GM10266 (cell line): ENCODE measurements at regions not wholly inside any gene's neighbourhood (a gene's known extent, or its start where the extent isn't known, plus 50 kb on each side); places are given as distances from the start of the nearest gene placed in this dataset.
"Not testable (repeated sequence)": the region's sequence is repeated elsewhere in the genome, so short reads cannot be mapped to it uniquely, and the experiment has no call there.

Experiments used
- DNase-seq: peaks from one replicate; pipeline ENCODE4 v3.0.0; 2012; ENCODE audit errors: extremely low spot score
- CTCF ChIP-seq: IDR thresholded peaks from 2 replicates; pipeline ENCODE4 v1.5.1; 2012; ENCODE audit warnings: mild to moderate bottlenecking, low read depth; ENCODE audit not compliant: control insufficient read depth, insufficient read depth; ENCODE audit errors: missing control alignments

DNA sequence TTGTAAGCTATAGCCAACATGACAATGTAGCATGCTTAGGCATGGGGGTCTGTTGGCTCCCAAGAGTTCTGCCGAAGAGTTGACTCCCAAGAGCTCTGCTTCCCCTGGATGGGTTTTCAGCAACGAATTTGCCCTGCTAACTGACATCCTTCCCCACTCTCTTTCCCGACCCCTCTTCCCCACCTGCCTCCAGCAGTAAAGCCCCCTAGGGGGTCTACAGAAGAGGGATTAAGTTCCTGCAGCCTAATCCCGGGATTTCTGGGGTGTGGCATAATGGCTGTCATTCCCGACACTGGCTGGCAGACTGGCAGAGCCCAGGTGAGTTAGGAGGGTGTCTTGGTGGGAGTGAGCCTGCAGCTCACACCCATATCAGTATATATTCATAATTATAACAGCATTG lies 121.0 kb upstream of the ZNF184 start:
- no peak for TF ChIP-seq CTCF
- no peak for DNase-seq

DNA sequence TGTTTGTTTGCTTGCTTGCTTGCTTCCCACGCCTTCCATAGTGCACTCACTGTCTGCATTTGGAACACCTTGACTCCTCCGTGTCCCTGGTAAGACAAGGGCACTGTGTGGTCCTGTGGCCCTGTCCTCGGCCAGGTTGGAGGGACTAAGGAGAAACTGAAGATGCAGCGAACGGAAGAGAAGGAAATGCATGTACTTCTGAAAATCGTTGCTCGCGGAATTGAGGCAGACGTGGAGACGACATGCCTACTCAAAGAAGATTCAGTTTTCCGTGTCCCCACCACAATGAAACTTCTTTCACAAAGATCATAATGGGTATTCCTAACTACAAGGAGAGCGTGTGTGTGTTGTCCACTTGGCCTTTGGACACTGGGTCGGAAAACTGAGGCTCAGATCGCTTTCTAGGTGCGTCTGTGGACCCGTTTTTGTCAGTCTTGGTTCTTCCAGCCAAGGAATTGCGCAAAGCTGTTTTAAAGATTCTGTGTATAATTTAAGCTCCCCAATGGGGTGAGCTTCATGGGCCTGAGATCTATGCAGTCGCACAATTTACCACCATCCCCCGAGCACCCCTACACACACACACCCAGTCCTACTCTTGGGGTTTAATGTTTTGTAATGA lies 120.4 kb upstream of the ZNF184 start:
- DNase-seq: no peak
- TF ChIP-seq CTCF: no peak

DNA sequence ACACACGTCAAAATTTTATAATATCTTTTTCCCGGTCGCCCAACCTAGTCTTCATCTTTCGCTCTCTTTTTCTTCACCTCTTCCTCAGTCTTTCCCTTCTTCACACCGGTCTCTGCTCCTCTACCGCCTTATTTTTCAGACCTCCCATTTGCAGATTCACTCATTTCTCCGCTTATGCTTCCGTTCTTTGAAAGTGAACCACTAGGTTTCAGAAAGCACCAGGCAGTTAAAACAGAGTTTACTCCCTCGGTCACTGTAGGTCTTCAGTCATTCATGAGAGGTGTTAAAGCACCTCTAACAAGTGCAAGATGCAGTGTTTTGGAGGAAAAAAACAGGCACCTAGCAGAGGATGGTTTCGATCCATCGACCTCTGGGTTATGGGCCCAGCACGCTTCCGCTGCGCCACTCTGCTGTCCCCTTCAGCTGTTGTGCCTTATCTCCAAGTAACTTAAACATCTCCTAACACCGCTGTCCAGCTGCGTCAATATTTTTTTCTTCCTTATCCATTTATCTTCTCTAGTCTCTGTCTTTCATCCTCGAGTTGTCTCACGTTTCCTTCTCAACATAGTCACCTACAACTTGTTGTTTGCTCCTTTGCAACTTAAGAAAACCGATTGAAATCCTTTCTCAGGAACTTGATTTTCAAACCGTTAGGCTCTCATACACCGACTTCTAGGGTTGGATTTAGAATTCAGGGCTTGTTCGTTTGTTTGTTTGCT lies 119.7 kb upstream of the ZNF184 start:
- no peak for TF ChIP-seq CTCF
- peak; percentile 75 for DNase-seq

- no peak for DNase-seq
- TF ChIP-seq CTCF: no peak
Measured at GRCh38 chr6:27591699-27592480, 119.0 kb upstream of the ZNF184 start.

DNA sequence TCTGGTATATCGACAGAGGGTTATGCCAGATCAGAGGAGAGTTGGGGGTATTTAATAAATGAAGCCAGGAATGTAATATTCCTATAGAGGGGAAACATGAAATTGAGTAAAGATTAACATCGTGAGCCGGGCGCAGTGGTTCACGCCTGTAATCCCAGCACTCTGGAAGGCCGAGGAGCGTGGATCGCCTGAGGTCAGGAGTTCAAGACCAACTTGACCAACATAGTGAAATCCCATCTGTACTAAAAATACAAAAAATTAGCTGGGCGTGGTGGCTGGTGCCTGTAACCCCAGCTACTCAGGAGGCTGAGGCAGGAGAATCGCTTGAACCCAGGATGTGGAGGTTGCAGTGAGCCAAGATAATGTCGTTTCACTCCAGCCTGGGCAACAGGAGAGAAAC lies 112.4 kb upstream of the ZNF184 start:
- not testable (repeated sequence) for DNase-seq

DNA sequence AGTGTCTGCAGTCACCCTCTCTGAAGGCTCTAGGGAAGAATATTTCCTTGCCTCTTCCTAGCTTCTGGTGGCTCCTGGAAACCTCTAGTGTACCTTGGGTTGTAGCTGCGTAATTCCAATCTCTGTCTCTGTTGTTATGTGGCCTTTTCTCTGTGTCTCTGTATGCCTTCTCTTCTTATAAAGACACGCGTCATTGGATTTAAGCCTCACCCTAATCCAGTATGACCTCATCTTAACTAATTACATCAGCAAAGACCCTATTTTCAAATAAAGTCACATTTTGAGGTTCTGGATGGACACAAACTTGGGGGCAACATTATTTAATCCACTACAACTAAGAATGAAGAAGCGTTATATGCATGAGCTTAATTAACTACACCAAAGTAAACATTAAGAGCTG lies 111.4 kb upstream of the ZNF184 start:
- TF ChIP-seq CTCF: no peak
- DNase-seq: no peak

- TF ChIP-seq CTCF: no peak
- DNase-seq: peak; percentile 69
Measured at GRCh38 chr6:27582928-27583725, 110.2 kb upstream of the ZNF184 start.
